ENCODE measurements at regions not wholly inside any gene's neighbourhood (a gene's known extent, or its start where the extent isn't known, plus 50 kb on each side); places are given as distances from the start of the nearest gene placed in this dataset.

DNA sequence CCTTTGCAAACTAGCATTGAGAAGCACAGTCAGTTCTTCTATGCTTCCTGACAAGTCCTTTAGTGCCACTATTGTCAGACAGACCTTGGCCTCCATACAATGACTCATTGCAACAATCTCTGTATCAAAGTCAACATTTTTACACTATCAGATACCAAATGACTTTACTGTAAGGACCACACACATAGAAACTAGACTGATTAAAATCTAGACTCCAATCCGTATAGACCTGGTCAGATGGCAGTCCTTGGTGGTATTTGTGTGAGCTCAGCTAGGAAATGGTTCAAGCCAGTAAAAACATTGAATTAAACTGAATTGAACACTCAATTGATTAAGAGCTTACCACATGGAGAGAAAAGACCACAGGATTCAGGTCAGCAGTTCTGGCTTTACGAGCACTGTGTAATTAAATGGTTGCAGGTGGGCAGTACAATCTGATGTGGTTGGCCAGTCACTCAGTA is 549.8 kb upstream of the LCORL start:
- TF ChIP-seq REST (IDR thresholded peaks at IDR 0.05; ENCODE audit: insufficient read depth in 1 of 2, low read depth in 2 of 2, low read length in 2 of 2) (no peak), TAF1 (IDR thresholded peaks at IDR 0.05; ENCODE audit: borderline replicate concordance, insufficient read depth, low read length) (no peak), SIN3A (IDR thresholded peaks at IDR 0.05; ENCODE audit: borderline replicate concordance, insufficient read depth, low read length) (no peak), FOXP2 (optimal IDR thresholded peaks at IDR 0.05; ENCODE audit: borderline replicate concordance, extremely low read depth, extremely low read length, insufficient read depth) (no peak), POLR2AphosphoS5 (IDR thresholded peaks at IDR 0.05; ENCODE audit: low read depth, low read length) (no peak)

- TF ChIP-seq TAF1 (IDR thresholded peaks at IDR 0.05; ENCODE audit: borderline replicate concordance, insufficient read depth, low read length) (no peak), POLR2AphosphoS5 (IDR thresholded peaks at IDR 0.05; ENCODE audit: low read depth, low read length) (no peak), FOXP2 (optimal IDR thresholded peaks at IDR 0.05; ENCODE audit: borderline replicate concordance, extremely low read depth, extremely low read length, insufficient read depth) (no peak), SIN3A (IDR thresholded peaks at IDR 0.05; ENCODE audit: borderline replicate concordance, insufficient read depth, low read length) (no peak), REST (IDR thresholded peaks at IDR 0.05; ENCODE audit: insufficient read depth in 1 of 2, low read depth in 2 of 2, low read length in 2 of 2) (no peak)
Observed at GRCh38 chr4:18570370-18570769, 548.8 kb upstream of the LCORL start.

GRCh38 chr4:18568600-18568999 is 547.0 kb upstream of the LCORL start:
- TF ChIP-seq SIN3A (IDR thresholded peaks at IDR 0.05; ENCODE audit: borderline replicate concordance, insufficient read depth, low read length) (no peak), TAF1 (IDR thresholded peaks at IDR 0.05; ENCODE audit: borderline replicate concordance, insufficient read depth, low read length) (no peak), POLR2AphosphoS5 (IDR thresholded peaks at IDR 0.05; ENCODE audit: low read depth, low read length) (no peak), FOXP2 (optimal IDR thresholded peaks at IDR 0.05; ENCODE audit: borderline replicate concordance, extremely low read depth, extremely low read length, insufficient read depth) (no peak), REST (IDR thresholded peaks at IDR 0.05; ENCODE audit: insufficient read depth in 1 of 2, low read depth in 2 of 2, low read length in 2 of 2) (no peak)

DNA sequence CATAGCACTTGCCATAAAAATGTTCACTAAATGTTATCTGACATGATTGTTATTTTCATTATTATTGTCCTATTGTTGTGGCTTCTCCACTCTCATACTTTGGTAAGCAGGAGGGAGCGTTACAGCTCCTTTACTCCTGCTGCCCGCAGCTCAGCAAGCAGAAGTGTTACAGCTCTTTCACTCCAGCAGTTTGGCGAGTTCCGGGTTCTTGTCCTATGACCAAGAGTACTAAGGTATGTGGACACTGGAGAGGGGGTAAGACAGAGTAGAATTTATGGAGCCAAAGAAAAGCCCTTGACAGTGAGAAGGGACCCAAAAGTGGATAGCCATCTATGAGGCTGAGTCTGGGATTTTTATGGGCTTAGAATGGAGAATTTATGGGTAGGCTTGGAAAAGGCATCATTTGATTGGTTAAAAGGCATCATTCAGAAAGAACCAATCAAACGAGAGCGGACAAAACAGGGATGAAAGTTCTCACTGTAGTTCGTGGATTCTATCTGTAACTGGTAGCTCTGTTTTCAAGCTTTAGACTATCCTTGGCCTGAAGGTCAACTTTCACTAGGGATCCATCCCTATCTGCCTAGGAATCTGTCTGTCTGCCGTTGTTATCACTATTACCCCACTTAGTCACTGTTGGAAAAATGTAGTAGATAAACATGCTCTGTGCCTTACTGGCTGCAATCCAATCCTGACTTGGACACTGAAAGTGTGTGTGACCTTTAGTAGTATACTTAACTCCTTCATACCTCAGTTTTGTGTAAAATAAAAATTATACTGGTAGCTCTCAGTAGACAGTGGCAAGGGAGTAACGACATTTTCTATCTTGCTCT is 545.6 kb upstream of the LCORL start:
- TF ChIP-seq POLR2AphosphoS5 (IDR thresholded peaks at IDR 0.05; ENCODE audit: low read depth, low read length) (no peak), TAF1 (IDR thresholded peaks at IDR 0.05; ENCODE audit: borderline replicate concordance, insufficient read depth, low read length) (no peak), REST (IDR thresholded peaks at IDR 0.05; ENCODE audit: insufficient read depth in 1 of 2, low read depth in 2 of 2, low read length in 2 of 2) (no peak), SIN3A (IDR thresholded peaks at IDR 0.05; ENCODE audit: borderline replicate concordance, insufficient read depth, low read length) (no peak; the same call in 1 of the 2 replicates), FOXP2 (optimal IDR thresholded peaks at IDR 0.05; ENCODE audit: borderline replicate concordance, extremely low read depth, extremely low read length, insufficient read depth) (no peak)

Data from PFSK-1 (cell line).